ENCODE measurements at regions not wholly inside any gene's neighbourhood (a gene's known extent, or its start where the extent isn't known, plus 50 kb on each side); places are given as distances from the start of the nearest gene placed in this dataset.

DNA sequence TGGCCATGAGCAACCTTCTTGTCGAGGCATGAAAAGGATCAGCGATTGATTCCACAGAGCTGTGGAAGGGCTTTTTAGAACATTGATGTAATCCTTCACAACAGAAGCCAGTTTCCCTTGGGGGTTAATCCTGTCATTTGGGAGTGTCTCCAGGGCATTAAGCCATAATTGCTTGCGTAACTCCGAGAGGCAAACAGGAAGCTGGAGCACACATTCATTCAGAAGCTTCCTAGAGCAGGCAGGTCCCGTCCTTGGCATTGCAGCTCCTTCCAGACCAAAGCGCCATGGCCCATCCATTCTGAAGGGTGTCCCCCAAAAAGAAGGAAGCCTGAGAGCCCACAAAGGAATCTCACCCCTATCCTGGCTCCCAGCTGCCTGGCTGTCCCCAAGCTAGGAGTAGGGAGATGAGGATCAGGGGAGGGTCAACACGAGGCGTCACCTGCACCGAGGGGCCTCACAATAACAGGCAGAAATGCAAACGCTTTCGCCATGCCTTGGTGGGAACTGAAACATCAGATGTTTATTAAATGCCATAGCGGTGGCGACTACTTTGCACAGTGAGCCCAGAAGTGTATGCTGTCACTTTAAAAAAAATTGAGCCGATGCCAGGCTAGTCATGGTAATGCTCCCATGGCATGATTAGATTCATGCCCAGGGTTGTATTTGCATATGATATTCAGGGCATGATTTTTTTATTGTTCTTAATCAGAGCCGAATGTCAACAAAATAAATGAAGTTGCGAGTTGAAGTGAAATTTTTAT is 339.4 kb downstream of the BCL11A start:
- Histone ChIP-seq H2AFZ (ENCODE audit: low read length) (no peak overlapping the region), H3K4ac (replicated peaks; ENCODE audit: insufficient read length, low read depth, low read length) (no peak overlapping the region), H4K20me1 (replicated peaks in 1 of 2; ENCODE audit: control insufficient read depth in 1 of 2, insufficient read depth in 2 of 2, low read length in 2 of 2) (no peaks in the 10 kb centered on the region), H3K23ac (ENCODE audit: insufficient read length) (no peak overlapping the region), H3K9me3 (ENCODE audit: insufficient read depth in 2 of 2, low read depth in 1 of 2, low read length in 1 of 2) (no peaks in the 10 kb centered on the region), H2AK5ac (ENCODE audit: low read depth, low read length) (no peak overlapping the region), H3K79me2 (ENCODE audit: control insufficient read depth in 1 of 2, insufficient read depth in 2 of 2, low read length in 2 of 2) (no peaks in the 10 kb centered on the region), H3K4me2 (ENCODE audit: insufficient read depth in 1 of 2, low read depth in 2 of 2, low read length in 2 of 2) (no peak overlapping the region), H3K9ac (replicated peaks in 1 of 4; ENCODE audit: extremely low read depth in 1 of 4, low read depth in 3 of 4, low read length in 3 of 4) (no peak overlapping the region), H3K79me1 (ENCODE audit: low read depth, low read length) (no peaks in the 10 kb centered on the region), H2BK5ac (ENCODE audit: low read depth, low read length) (no peak overlapping the region), H2BK20ac (ENCODE audit: low read length) (no peak overlapping the region), H2BK15ac (ENCODE audit: low read length) (no peak overlapping the region), H3K4me3 (ENCODE audit: extremely low read depth in 1 of 4, insufficient read depth in 2 of 4, low read depth in 3 of 4, low read length in 4 of 4) (no peak overlapping the region), H3K18ac (ENCODE audit: extremely low read depth, low read length) (no peak overlapping the region), H2BK120ac (replicated peaks; ENCODE audit: low read depth, low read length) (no peak overlapping the region), H3K27ac (ENCODE audit: low read depth, low read length) (no peak overlapping the region), H3K4me1 (replicated peaks in 1 of 4; ENCODE audit: control insufficient read depth in 3 of 4, insufficient read depth in 4 of 4, low read length in 3 of 4) (peaks cover 0 to 5% (median 2%) of the 10 kb centered on the region in 4 experiments; a peak in 3 of 7 replicates), H3K27me3 (replicated peaks in 1 of 4; ENCODE audit: control insufficient read depth in 3 of 4, extremely low read depth in 1 of 4, insufficient read depth in 3 of 4, low read length in 3 of 4) (no peaks in the 10 kb centered on the region; a peak in 1 of 7 replicates), H3K56ac (replicated peaks; ENCODE audit: insufficient read length, low read depth, low read length) (no peak overlapping the region), H2BK12ac (ENCODE audit: low read depth, low read length) (no peak overlapping the region), H3K23me2 (ENCODE audit: low read depth, low read length) (no peaks in the 10 kb centered on the region), H3K14ac (ENCODE audit: insufficient read length) (no peak overlapping the region), H4K5ac (ENCODE audit: insufficient read length, low read depth, low read length) (no peak overlapping the region), H3K36me3 (ENCODE audit: control insufficient read depth in 2 of 4, insufficient read depth in 4 of 4, low read length in 3 of 4) (no peaks in the 10 kb centered on the region), H4K8ac (ENCODE audit: extremely low read depth, insufficient read depth, low read length) (no peak overlapping the region), H4K91ac (replicated peaks; ENCODE audit: insufficient read length, low read length) (no peak overlapping the region)
- ChIA-PET POLR2A (ENCODE audit: partially characterized antibody) (no interaction called here), CTCF (ENCODE audit: partially characterized antibody) (interaction anchor here (0.6 to 1.5 kb wide), 2 partner anchors 282 to 367 kb away, joined by 3 read pairs; no protein-coding TSS in a partner anchor)
- WGBS, 2 experiments (ENCODE audit: extremely low coverage in 1 of 2, insufficient coverage in 1 of 2, insufficient read length in 1 of 2, insufficient replicate concordance in 2 of 2, low coverage in 1 of 2, low lambda C conversion rate in 2 of 2, missing lambda C conversion rate in 1 of 2), result 92% methylated on average over 16 of the region's 16 CpGs; no CpG with 5 or more reads in 1 of the 2 experiments
- no peak for FAIRE-seq
- TF ChIP-seq CHD1 (IDR thresholded peaks at IDR 0.05; ENCODE audit: low read depth, low read length) (no peak), SIRT6 (IDR thresholded peaks at IDR 0.05; ENCODE audit: low read length) (no peak), KDM5A (IDR thresholded peaks at IDR 0.05; ENCODE audit: low read length) (no peak), CBX8 (IDR thresholded peaks at IDR 0.05; ENCODE audit: borderline replicate concordance, low read depth, low read length) (no peak), HDAC2 (IDR thresholded peaks at IDR 0.05; ENCODE audit: borderline replicate concordance in 1 of 2, low read depth in 2 of 2, low read length in 2 of 2) (no peak), CEBPB (IDR thresholded peaks at IDR 0.05; ENCODE audit: low read depth, low read length) (0 out of 2 replicates have a peak, but pooled peaks have one; percentile 35), RAD21 (IDR thresholded peaks at IDR 0.05 in 1 of 2, conservative IDR thresholded peaks at IDR 0.05 in 1 of 2; ENCODE audit: low read depth in 2 of 2, low read length in 2 of 2) (no peak)
- TF ChIP-seq, protein P1, sequence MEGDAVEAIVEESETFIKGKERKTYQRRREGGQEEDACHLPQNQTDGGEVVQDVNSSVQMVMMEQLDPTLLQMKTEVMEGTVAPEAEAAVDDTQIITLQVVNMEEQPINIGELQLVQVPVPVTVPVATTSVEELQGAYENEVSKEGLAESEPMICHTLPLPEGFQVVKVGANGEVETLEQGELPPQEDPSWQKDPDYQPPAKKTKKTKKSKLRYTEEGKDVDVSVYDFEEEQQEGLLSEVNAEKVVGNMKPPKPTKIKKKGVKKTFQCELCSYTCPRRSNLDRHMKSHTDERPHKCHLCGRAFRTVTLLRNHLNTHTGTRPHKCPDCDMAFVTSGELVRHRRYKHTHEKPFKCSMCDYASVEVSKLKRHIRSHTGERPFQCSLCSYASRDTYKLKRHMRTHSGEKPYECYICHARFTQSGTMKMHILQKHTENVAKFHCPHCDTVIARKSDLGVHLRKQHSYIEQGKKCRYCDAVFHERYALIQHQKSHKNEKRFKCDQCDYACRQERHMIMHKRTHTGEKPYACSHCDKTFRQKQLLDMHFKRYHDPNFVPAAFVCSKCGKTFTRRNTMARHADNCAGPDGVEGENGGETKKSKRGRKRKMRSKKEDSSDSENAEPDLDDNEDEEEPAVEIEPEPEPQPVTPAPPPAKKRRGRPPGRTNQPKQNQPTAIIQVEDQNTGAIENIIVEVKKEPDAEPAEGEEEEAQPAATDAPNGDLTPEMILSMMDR (IDR thresholded peaks at IDR 0.05; ENCODE audit: control extremely low read depth in 1 of 3, insufficient read depth in 1 of 3, low read depth in 1 of 3, low read length in 3 of 3), result no peak
- no peak for DNase-seq (ENCODE audit: low read depth in 1 of 2, low spot score in 2 of 2)
